ENCODE measurements at regions not wholly inside any gene's neighbourhood (a gene's known extent, or its start where the extent isn't known, plus 50 kb on each side); places are given as distances from the start of the nearest gene placed in this dataset.

GRCh38 chr22:47783433-47784366 is 1021.2 kb downstream of the TBC1D22A start:
- intact Hi-C loops (cut with micrococcal nuclease), result no loop called here
- DNase-seq (ENCODE audit: low read depth, low spot score), result no peak
- Histone ChIP-seq H3K27ac (ENCODE audit: low read depth, low read length) (no peak overlapping the region), H3K4me3 (replicated peaks in 1 of 2; ENCODE audit: low read depth in 1 of 2, low read length in 2 of 2) (no peak overlapping the region), H3K4me1 (ENCODE audit: control insufficient read depth in 1 of 2, insufficient read depth in 2 of 2, low read length in 2 of 2) (no peaks in the 10 kb centered on the region), H2AFZ (ENCODE audit: low read depth, low read length, poor library complexity, severe bottlenecking) (no peak overlapping the region), H3K27me3 (ENCODE audit: insufficient read depth, low read length) (no peaks in the 10 kb centered on the region), H3K9me3 (ENCODE audit: control insufficient read depth in 1 of 2, insufficient read depth in 1 of 2, low read depth in 1 of 2, low read length in 2 of 2) (peaks cover 0 to 8% of the 10 kb centered on the region in 2 experiments; a peak in 2 of 4 replicates), H3K9me2 (ENCODE audit: insufficient read depth) (no peaks in the 10 kb centered on the region), H3K4me2 (ENCODE audit: low read length) (no peak overlapping the region), H4K20me1 (ENCODE audit: insufficient read depth) (no peaks in the 10 kb centered on the region), H3K36me3 (ENCODE audit: control insufficient read depth in 1 of 2, insufficient read depth in 2 of 2, low read length in 2 of 2) (no peaks in the 10 kb centered on the region), H3K79me2 (ENCODE audit: insufficient read depth, low read length) (no peaks in the 10 kb centered on the region), H3K9ac (ENCODE audit: low read length) (no peak overlapping the region)
- ATAC-seq, result no peak
- BruUV-seq (replicated peaks), result no TSS peak
- TF ChIP-seq SIN3A (IDR thresholded peaks at IDR 0.05; ENCODE audit: low read depth) (no peak), EZH2phosphoT487 (IDR thresholded peaks at IDR 0.05; ENCODE audit: borderline replicate concordance) (no peak), EZH2 (IDR thresholded peaks at IDR 0.05) (no peak), SRF (IDR thresholded peaks at IDR 0.05; ENCODE audit: low read depth) (no peak), ATF3 (IDR thresholded peaks at IDR 0.05) (no peak)
- TF ChIP-seq, protein P1, sequence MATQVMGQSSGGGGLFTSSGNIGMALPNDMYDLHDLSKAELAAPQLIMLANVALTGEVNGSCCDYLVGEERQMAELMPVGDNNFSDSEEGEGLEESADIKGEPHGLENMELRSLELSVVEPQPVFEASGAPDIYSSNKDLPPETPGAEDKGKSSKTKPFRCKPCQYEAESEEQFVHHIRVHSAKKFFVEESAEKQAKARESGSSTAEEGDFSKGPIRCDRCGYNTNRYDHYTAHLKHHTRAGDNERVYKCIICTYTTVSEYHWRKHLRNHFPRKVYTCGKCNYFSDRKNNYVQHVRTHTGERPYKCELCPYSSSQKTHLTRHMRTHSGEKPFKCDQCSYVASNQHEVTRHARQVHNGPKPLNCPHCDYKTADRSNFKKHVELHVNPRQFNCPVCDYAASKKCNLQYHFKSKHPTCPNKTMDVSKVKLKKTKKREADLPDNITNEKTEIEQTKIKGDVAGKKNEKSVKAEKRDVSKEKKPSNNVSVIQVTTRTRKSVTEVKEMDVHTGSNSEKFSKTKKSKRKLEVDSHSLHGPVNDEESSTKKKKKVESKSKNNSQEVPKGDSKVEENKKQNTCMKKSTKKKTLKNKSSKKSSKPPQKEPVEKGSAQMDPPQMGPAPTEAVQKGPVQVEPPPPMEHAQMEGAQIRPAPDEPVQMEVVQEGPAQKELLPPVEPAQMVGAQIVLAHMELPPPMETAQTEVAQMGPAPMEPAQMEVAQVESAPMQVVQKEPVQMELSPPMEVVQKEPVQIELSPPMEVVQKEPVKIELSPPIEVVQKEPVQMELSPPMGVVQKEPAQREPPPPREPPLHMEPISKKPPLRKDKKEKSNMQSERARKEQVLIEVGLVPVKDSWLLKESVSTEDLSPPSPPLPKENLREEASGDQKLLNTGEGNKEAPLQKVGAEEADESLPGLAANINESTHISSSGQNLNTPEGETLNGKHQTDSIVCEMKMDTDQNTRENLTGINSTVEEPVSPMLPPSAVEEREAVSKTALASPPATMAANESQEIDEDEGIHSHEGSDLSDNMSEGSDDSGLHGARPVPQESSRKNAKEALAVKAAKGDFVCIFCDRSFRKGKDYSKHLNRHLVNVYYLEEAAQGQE (IDR thresholded peaks at IDR 0.05; ENCODE audit: low read depth), result no peak
- CTCF ChIA-PET, result no interaction called here
- RAD21 ChIA-PET (ENCODE audit: low non-redundant PET in 1 of 2, low total read pairs in 2 of 2, uncharacterized antibody in 2 of 2, unreplicated experiment in 2 of 2), result no interaction called here
- POLR2A ChIA-PET, result no interaction called here
